ENCODE measurements at regions not wholly inside any gene's neighbourhood (a gene's known extent, or its start where the extent isn't known, plus 50 kb on each side); places are given as distances from the start of the nearest gene placed in this dataset.

- Mint-ChIP-seq H3K36me3 (no peaks in the 10 kb centered on the region), H3K4me3 (no peak overlapping the region), H3K27me3 (ENCODE audit: low read depth) (no peaks in the 10 kb centered on the region), H3K9me3 (no peaks in the 10 kb centered on the region), H3K4me1 (no peaks in the 10 kb centered on the region), H3K27ac (no peak overlapping the region)
- no peak for DNase-seq (ENCODE audit: low spot score)
- no peak for ATAC-seq
- no peak for TF ChIP-seq JUN (CRISPR knock-in tag; IDR thresholded peaks at IDR 0.05)
- CTCF ChIA-PET, result no interaction called here
- POLR2A ChIA-PET, result no interaction called here
Measured at GRCh38 chr2:195317550-195317949, 339.5 kb upstream of the SLC39A10 start.

- TF ChIP-seq ZNF425 (CRISPR knock-in tag; conservative IDR thresholded peaks at IDR 0.05) (no peak), ESRRA (CRISPR knock-in tag; IDR thresholded peaks at IDR 0.05; ENCODE audit: borderline replicate concordance) (no peak), FOXJ3 (CRISPR knock-in tag; IDR thresholded peaks at IDR 0.05; ENCODE audit: borderline replicate concordance) (no peak), HMGA2 (CRISPR knock-in tag; IDR thresholded peaks at IDR 0.05) (no peak), TP53 (CRISPR knock-in tag; IDR thresholded peaks at IDR 0.05) (no peak), ETV6 (CRISPR knock-in tag; IDR thresholded peaks at IDR 0.05) (no peak), ZNF219 (CRISPR knock-in tag; IDR thresholded peaks at IDR 0.05; ENCODE audit: borderline replicate concordance) (no peak), ZNF416 (CRISPR knock-in tag; IDR thresholded peaks at IDR 0.05) (no peak), MXD4 (CRISPR knock-in tag; IDR thresholded peaks at IDR 0.05; ENCODE audit: borderline replicate concordance) (no peak), E2F5 (CRISPR knock-in tag; IDR thresholded peaks at IDR 0.05) (no peak), ATF6 (CRISPR knock-in tag; IDR thresholded peaks at IDR 0.05) (no peak), RELA (CRISPR knock-in tag; IDR thresholded peaks at IDR 0.05; ENCODE audit: borderline replicate concordance) (no peak), ZNF121 (CRISPR knock-in tag; IDR thresholded peaks at IDR 0.05) (no peak)
- Mint-ChIP-seq H3K4me3 (no peak overlapping the region), H3K27me3 (ENCODE audit: low read depth) (0 out of 2 replicates have a peak, but pooled peaks cover 3% of the 10 kb centered on the region), H3K36me3 (no peaks in the 10 kb centered on the region), H3K27ac (no peak overlapping the region), H3K4me1 (peaks cover 4% of the 10 kb centered on the region; the same call in 1 of the 2 replicates), H3K9me3 (no peaks in the 10 kb centered on the region)
- CTCF ChIA-PET, result no interaction called here
- ATAC-seq (no peak), DNase-seq (ENCODE audit: low spot score) (no peak)
- POLR2A ChIA-PET, result no interaction called here
Measured at GRCh38 chr2:195316486-195316885, 340.5 kb upstream of the SLC39A10 start.

- Mint-ChIP-seq H3K4me1 (peaks cover 12% of the 10 kb centered on the region), H3K27ac (no peak overlapping the region)
- TF ChIP-seq ZNF396 (CRISPR knock-in tag; IDR thresholded peaks at IDR 0.05; ENCODE audit: borderline replicate concordance) (no peak), STAT6 (CRISPR knock-in tag; conservative IDR thresholded peaks at IDR 0.05; ENCODE audit: low read depth) (no peak), MAX (CRISPR knock-in tag; IDR thresholded peaks at IDR 0.05) (no peak), CREB1 (CRISPR knock-in tag; IDR thresholded peaks at IDR 0.05) (no peak), ATF6 (CRISPR knock-in tag; IDR thresholded peaks at IDR 0.05) (no peak), NR1H2 (CRISPR knock-in tag; IDR thresholded peaks at IDR 0.05) (no peak), GABPB1 (CRISPR knock-in tag; IDR thresholded peaks at IDR 0.05) (no peak), TEAD4 (CRISPR knock-in tag; IDR thresholded peaks at IDR 0.05) (no peak), PRRX2 (CRISPR knock-in tag; IDR thresholded peaks at IDR 0.05) (no peak), USF2 (CRISPR knock-in tag; IDR thresholded peaks at IDR 0.05) (no peak)
Measured at GRCh38 chr2:195313962-195314361, 343.1 kb upstream of the SLC39A10 start.

More at GRCh38 chr2:195313962-195314361, 343.1 kb upstream of the SLC39A10 start:
- Mint-ChIP-seq H3K4me3 (no peak overlapping the region), H3K9me3 (no peaks in the 10 kb centered on the region), H3K36me3 (no peaks in the 10 kb centered on the region), H3K27me3 (ENCODE audit: low read depth) (peaks cover 29% of the 10 kb centered on the region)
- ATAC-seq (no peak), DNase-seq (ENCODE audit: low spot score) (no peak)
- ChIA-PET POLR2A (no interaction called here), CTCF (no interaction called here)

Data from WTC11 (cell line).